GM12891 (cell line): ENCODE measurements at regions not wholly inside any gene's neighbourhood (a gene's known extent, or its start where the extent isn't known, plus 50 kb on each side); places are given as distances from the start of the nearest gene placed in this dataset.

ENCODE experiments used
- DNase-seq: peaks from one replicate; pipeline ENCODE4 v3.0.0; 2011; ENCODE audit warnings: low spot score; ENCODE audit not compliant: insufficient read length
- FAIRE-seq: peaks from 2 replicates; lab custom pipeline; 2011; peaks lifted over from hg19 to GRCh38; lab: Jason Lieb, UNC
- PAX5 ChIP-seq: IDR thresholded peaks from 2 replicates; pipeline ENCODE4 v1.6.1; 2011; ENCODE audit warnings: low read length, moderate library complexity, mild to moderate bottlenecking; ENCODE audit not compliant: insufficient read depth, severe bottlenecking
- POLR2A ChIP-seq: IDR thresholded peaks from 2 replicates; pipeline ENCODE4 v1.6.1; 2011; ENCODE audit warnings: low read depth, low read length, control low read depth
- POLR2AphosphoS5 ChIP-seq: IDR thresholded peaks from 2 replicates; pipeline ENCODE4 v1.6.1; 2011; ENCODE audit warnings: low read depth, low read length, control low read depth
- POU2F2 ChIP-seq: IDR thresholded peaks from 2 replicates; pipeline ENCODE4 v1.6.1; 2011; ENCODE audit warnings: low read depth, mild to moderate bottlenecking, control low read depth, low read length, moderate library complexity
- SPI1 ChIP-seq: IDR thresholded peaks from 2 replicates; pipeline ENCODE4 v1.6.1; 2011; ENCODE audit warnings: low read depth, low read length, control low read depth
- TAF1 ChIP-seq: IDR thresholded peaks from 2 replicates; pipeline ENCODE4 v1.6.1; 2011; ENCODE audit warnings: low read depth, low read length, control low read depth

DNA sequence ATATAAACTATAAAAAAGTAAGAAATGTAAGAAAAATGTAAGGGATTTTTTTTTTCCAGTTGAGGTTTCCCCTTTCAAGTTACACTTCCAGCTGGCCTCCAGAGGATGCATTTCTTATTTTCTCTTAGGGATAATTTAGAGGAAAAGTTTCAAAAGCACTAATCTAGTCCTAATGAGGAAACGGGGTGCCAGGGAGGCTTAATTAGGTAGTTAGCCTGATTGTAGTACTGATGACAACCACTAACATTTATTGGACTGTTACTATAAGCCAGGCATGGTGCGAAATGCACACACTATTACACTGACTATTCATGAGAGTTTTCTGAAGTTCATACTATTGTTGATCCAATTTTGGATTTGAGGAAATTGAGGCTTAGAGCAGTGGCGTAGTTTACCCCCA lies 290.8 kb upstream of the FMN2 start:
- FAIRE-seq (no peak), DNase-seq (no peak)
- TF ChIP-seq SPI1 (no peak), PAX5 (no peak), POU2F2 (no peak), TAF1 (no peak), POLR2A (no peak), POLR2AphosphoS5 (no peak)

- TF ChIP-seq POLR2A (no peak), POLR2AphosphoS5 (no peak), PAX5 (no peak), SPI1 (no peak), TAF1 (no peak), POU2F2 (no peak)
- DNase-seq (no peak), FAIRE-seq (no peak)
These were observed 289.4 kb upstream of the FMN2 start for GRCh38 chr1:239802275-239802674.

- DNase-seq (no peak), FAIRE-seq (no peak)
- no peak for TF ChIP-seq SPI1
- no peak for TF ChIP-seq POU2F2
These were observed 287.9 kb upstream of the FMN2 start for GRCh38 chr1:239803781-239804180.

DNA sequence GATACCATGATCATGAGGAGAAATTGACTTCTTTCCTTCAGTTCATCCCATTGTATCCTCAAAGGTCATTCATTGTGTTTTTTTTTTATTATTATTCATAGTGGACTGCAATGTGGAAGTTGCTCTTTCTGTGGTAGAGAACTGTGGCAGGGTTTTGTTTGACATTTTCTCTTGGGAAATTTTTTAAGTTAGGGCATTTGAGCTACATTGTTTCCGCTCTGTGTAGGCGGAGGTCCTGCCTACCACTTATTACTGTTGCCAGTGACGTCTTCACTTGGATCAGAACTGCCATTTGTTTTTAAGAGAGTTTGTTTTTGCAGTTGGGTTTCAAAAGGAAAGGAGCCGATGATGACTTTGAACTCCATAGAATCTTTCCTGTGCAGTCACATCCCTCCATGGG lies 287.4 kb upstream of the FMN2 start:
- DNase-seq (no peak), FAIRE-seq (no peak)
- no peak for TF ChIP-seq TAF1
- TF ChIP-seq POU2F2, result no peak
- TF ChIP-seq SPI1, result no peak
- TF ChIP-seq POLR2AphosphoS5, result no peak
- TF ChIP-seq PAX5, result no peak
- TF ChIP-seq POLR2A, result no peak

- no peak for TF ChIP-seq PAX5
- TF ChIP-seq TAF1, result no peak
- no peak for DNase-seq
- no peak for FAIRE-seq
These were observed 286.6 kb upstream of the FMN2 start for GRCh38 chr1:239805042-239805441.

DNA sequence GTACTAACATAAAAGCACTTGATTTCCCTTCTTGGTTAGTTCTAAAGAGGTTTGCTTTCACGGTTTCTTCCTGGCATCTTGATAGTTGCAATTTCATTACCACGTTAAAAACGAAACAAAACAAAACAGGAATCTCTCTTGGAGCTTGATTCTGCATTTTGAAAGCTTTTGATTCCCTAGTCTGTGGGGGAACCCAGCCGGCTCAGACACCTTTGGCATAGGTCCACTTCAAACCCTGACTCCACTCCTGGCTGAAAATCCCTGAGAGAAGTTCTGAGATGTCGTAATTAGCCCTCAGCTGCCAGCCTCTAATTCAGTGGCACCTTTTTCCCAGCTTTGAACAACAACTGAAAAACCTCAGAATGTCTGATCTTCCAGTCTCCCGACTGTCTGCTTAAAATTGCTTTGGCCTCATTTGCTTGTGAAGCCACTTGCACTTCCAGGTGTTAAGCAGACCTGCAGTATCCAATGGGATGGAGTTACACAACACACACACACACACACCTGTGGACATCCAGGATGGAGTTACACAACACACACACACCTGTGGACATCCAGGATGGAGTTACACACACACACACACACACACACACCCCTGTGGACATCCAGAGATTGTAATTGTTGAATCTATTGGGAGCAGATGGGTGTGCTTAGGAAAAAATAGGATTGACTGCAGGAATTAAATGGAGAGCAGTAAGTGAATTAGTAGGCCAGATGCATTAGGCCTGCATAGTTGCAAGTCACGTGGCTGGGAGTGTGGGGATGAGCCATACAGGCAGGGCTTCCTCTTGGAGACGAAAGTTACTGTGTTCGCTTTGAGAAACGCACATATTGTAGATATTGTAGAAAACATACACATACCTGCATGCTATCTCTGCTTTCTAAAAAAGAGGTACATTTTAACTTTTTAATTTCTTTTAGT lies 285.6 kb upstream of the FMN2 start:
- DNase-seq (no peak), FAIRE-seq (no peak)
- TF ChIP-seq SPI1 (no peak), POLR2A (no peak), POU2F2 (no peak), TAF1 (no peak), PAX5 (no peak), POLR2AphosphoS5 (no peak)

GRCh38 chr1:239806897-239807296 lies 284.8 kb upstream of the FMN2 start:
- TF ChIP-seq POLR2A, result no peak
- no peak for TF ChIP-seq TAF1
- TF ChIP-seq POU2F2, result no peak
- no peak for TF ChIP-seq PAX5
- no peak for TF ChIP-seq SPI1
- no peak for TF ChIP-seq POLR2AphosphoS5
- FAIRE-seq, result no peak
- DNase-seq, result no peak

GRCh38 chr1:239807361-239807760 lies 284.3 kb upstream of the FMN2 start:
- TF ChIP-seq POLR2A (no peak), TAF1 (no peak), PAX5 (no peak), SPI1 (no peak), POLR2AphosphoS5 (no peak)
- FAIRE-seq (no peak), DNase-seq (no peak)

GRCh38 chr1:239810061-239810481 lies 281.6 kb upstream of the FMN2 start:
- no peak for TF ChIP-seq TAF1
- no peak for TF ChIP-seq POLR2A
- DNase-seq, result no peak
- no peak for FAIRE-seq

GRCh38 chr1:239811211-239811885 lies 280.3 kb upstream of the FMN2 start:
- DNase-seq (no peak), FAIRE-seq (no peak)

More at GRCh38 chr1:239811211-239811885, 280.3 kb upstream of the FMN2 start:
- no peak for TF ChIP-seq POLR2AphosphoS5
- no peak for TF ChIP-seq PAX5
- TF ChIP-seq POU2F2, result no peak
- TF ChIP-seq TAF1, result no peak
- TF ChIP-seq SPI1, result no peak
- TF ChIP-seq POLR2A, result no peak
